ENCODE measurements at regions not wholly inside any gene's neighbourhood (a gene's known extent, or its start where the extent isn't known, plus 50 kb on each side); places are given as distances from the start of the nearest gene placed in this dataset.

DNA sequence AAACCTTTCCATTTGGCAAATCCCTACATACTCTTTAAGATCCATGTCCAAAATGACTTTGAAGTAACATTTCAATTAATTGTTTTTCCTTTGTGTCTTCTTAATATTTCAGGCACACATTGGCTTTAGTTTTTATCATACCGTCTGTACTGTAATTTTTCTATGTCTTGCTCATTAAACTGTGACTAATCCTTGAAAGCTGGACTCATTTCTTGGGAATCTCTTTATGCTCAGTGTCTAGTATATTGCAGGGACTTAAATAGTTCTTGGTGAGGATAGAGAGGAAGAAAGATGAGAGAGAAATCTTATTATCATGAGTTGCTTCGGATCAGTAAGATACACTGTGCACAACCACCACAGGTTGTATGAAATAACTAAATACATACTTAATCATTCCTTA, 448.3 kb upstream of the ST6GAL2 start:
- no peak for TF ChIP-seq CTCF (IDR thresholded peaks at IDR 0.05; ENCODE audit: borderline replicate concordance, insufficient read depth, low read depth, low read length)
- H3K4me3 ChIP-seq (ENCODE audit: low read depth, low read length) = no peak overlapping the region

DNA sequence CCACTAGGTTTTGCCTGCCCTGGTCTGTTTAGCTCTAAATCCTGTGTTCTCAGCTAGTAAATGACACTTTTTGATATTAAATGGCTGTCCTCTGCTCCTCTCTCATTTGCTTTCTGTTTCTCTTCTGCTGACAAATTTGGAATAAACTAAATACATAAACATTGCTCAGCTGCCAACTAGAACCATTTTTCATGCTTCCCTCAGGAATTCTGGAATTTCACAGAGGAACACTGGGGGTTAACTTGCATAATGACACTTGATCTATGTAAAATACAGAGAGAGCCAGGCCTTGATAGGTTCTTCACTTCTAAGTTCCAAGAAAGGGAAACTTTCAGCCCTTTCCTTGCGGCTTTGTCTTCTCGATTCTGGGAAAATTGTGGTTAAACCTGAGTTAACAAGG, 450.6 kb upstream of the ST6GAL2 start:
- TF ChIP-seq CTCF (IDR thresholded peaks at IDR 0.05; ENCODE audit: borderline replicate concordance, insufficient read depth, low read depth, low read length) = no peak

GRCh38 chr2:107337209-107337898, 451.4 kb upstream of the ST6GAL2 start:
- no peak for TF ChIP-seq CTCF (IDR thresholded peaks at IDR 0.05; ENCODE audit: borderline replicate concordance, insufficient read depth, low read depth, low read length)
- no peak overlapping the region for H3K4me3 ChIP-seq (ENCODE audit: low read depth, low read length)

More for the DNA sequence above, 450.6 kb upstream of the ST6GAL2 start:
- H3K4me3 ChIP-seq (ENCODE audit: low read depth, low read length) = no peak overlapping the region

GRCh38 chr2:107338059-107338458, 452.1 kb upstream of the ST6GAL2 start:
- no peak for TF ChIP-seq CTCF (IDR thresholded peaks at IDR 0.05; ENCODE audit: borderline replicate concordance, insufficient read depth, low read depth, low read length)

DNA sequence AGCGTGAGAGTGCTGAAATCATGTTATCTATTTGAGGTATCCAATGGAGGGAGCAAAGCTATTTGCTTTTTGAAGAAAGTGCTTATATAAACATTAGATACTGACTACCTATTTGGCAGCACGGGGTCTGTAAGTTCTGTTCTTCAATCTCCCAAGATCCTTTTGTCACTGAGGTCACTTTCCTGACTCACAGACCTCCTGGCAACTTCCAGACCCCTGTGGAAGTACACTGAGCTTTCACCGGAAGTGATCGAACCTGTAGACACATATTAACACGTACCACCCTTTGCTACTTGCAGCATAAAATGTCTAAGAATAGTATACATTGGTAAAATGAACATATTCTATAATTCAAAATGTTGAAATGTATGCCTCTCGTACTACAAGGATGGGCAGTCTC, 452.6 kb upstream of the ST6GAL2 start:
- H3K4me3 ChIP-seq (ENCODE audit: low read depth, low read length) = no peak overlapping the region
- no peak for TF ChIP-seq CTCF (IDR thresholded peaks at IDR 0.05; ENCODE audit: borderline replicate concordance, insufficient read depth, low read depth, low read length)

More at GRCh38 chr2:107338059-107338458, 452.1 kb upstream of the ST6GAL2 start:
- H3K4me3 ChIP-seq (ENCODE audit: low read depth, low read length) = no peak overlapping the region

- H3K4me3 ChIP-seq (ENCODE audit: low read depth, low read length) = no peak overlapping the region
- TF ChIP-seq CTCF (IDR thresholded peaks at IDR 0.05; ENCODE audit: borderline replicate concordance, insufficient read depth, low read depth, low read length) = no peak
Observed at GRCh38 chr2:107340955-107341354, 455.0 kb upstream of the ST6GAL2 start.

DNA sequence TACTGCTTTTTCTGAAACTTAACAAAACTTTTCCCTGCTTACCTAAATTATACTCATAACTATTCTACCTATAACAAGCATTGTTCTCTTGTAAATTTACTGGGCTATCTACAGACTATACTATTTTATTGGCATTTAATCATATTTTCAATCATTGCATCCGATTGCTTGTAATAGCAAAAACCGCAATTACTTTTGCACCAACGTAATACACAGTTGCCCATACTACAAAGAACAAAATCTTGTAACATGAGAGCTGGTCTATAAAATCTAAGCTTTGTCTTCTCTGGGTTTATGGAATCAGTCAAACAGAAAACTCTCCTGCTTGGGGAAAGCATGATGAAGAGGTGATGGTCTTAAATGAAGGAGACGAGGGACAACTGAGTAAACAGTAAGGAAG, 463.4 kb upstream of the ST6GAL2 start:
- no peak overlapping the region for H3K4me3 ChIP-seq (ENCODE audit: low read depth, low read length)
- TF ChIP-seq CTCF (IDR thresholded peaks at IDR 0.05; ENCODE audit: borderline replicate concordance, insufficient read depth, low read depth, low read length) = no peak

All from GM12875 (cell line).